ENCODE measurements at regions not wholly inside any gene's neighbourhood (a gene's known extent, or its start where the extent isn't known, plus 50 kb on each side); places are given as distances from the start of the nearest gene placed in this dataset.

DNA sequence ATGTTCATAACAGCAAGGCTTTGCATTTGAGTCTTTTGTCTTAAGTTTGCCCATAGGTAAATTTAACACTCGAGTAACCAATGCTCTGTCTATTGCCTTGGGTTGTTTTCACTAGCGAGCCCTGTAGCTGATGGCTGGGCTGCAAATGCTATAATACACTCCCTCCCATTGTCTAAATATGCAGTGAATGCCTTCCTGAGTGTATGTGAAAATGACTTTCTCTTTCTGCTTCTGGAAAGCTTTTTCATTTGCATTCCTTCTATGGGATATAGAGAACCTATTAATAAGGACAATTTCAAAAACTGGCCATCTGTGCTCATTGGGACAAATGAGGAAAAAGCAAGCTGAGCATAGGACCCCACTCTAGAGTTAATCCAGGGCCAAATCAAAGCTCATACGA is 156.5 kb upstream of the FBXL4 start:
- Histone ChIP-seq H3K27ac (no peak overlapping the region), H3K27me3 (ENCODE audit: insufficient read depth, low read depth) (0 out of 2 replicates have a peak, but pooled peaks cover 6% of the 10 kb centered on the region), H3K79me2 (ENCODE audit: low read depth) (no peaks in the 10 kb centered on the region), H3K4me3 (no peak overlapping the region), H3K9me2 (ENCODE audit: insufficient read depth) (no peaks in the 10 kb centered on the region), H3K36me3 (ENCODE audit: low read depth) (no peaks in the 10 kb centered on the region), H4K20me1 (ENCODE audit: insufficient read depth) (no peaks in the 10 kb centered on the region), H3K4me1 (replicated peaks; ENCODE audit: insufficient read depth) (no peaks in the 10 kb centered on the region), H3K9me3 (ENCODE audit: insufficient read depth, low read depth) (0 out of 2 replicates have a peak, but pooled peaks cover 2% of the 10 kb centered on the region), H2AFZ (no peak overlapping the region), H3K4me2 (no peak overlapping the region), H3F3A (ENCODE audit: insufficient read depth, low read depth) (no peaks in the 10 kb centered on the region)
- TF ChIP-seq, protein P1, sequence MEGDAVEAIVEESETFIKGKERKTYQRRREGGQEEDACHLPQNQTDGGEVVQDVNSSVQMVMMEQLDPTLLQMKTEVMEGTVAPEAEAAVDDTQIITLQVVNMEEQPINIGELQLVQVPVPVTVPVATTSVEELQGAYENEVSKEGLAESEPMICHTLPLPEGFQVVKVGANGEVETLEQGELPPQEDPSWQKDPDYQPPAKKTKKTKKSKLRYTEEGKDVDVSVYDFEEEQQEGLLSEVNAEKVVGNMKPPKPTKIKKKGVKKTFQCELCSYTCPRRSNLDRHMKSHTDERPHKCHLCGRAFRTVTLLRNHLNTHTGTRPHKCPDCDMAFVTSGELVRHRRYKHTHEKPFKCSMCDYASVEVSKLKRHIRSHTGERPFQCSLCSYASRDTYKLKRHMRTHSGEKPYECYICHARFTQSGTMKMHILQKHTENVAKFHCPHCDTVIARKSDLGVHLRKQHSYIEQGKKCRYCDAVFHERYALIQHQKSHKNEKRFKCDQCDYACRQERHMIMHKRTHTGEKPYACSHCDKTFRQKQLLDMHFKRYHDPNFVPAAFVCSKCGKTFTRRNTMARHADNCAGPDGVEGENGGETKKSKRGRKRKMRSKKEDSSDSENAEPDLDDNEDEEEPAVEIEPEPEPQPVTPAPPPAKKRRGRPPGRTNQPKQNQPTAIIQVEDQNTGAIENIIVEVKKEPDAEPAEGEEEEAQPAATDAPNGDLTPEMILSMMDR (conservative IDR thresholded peaks at IDR 0.05): no peak
- no peak for TF ChIP-seq EZH2 (IDR thresholded peaks at IDR 0.05; ENCODE audit: low read depth)
- ChIA-PET CTCF (no interaction called here), POLR2A (ENCODE audit: unreplicated experiment) (no interaction called here)
- no peak for DNase-seq
- no TSS peak for BruUV-seq (replicated peaks)
- intact Hi-C loops (cut with micrococcal nuclease; ENCODE audit: unreplicated experiment): no loop called here

DNA sequence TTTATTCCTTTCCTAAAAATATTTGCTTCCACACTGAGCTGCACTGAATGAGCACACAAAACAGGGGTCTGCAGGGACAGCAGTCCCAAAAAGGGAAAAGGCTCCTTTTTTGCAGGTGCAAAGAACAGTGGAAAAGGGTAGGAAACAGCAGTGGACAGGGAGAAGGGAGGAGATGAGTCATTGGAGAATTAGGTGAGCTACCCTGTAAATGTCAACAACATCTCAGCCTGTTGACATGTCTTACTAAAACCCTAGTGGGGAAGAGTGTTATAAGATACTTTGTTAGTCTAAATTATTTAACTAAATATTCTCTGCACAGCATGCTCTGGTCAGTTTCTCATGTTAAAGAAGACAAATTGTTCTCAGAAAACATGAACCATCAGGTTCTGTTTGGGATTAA is 151.5 kb upstream of the FBXL4 start:
- no TSS peak for BruUV-seq (replicated peaks)
- peaks cover 20% of the 10 kb centered on the region for H3K27me3 ChIP-seq (ENCODE audit: insufficient read depth, low read depth)
- H3K79me2 ChIP-seq (ENCODE audit: low read depth): no peaks in the 10 kb centered on the region
- no peak overlapping the region for H3K4me3 ChIP-seq
- H2AFZ ChIP-seq: no peak overlapping the region
- DNase-seq: no peak
- H4K20me1 ChIP-seq (ENCODE audit: insufficient read depth): no peaks in the 10 kb centered on the region
- no peaks in the 10 kb centered on the region for H3F3A ChIP-seq (ENCODE audit: insufficient read depth, low read depth)
- no peaks in the 10 kb centered on the region for H3K9me2 ChIP-seq (ENCODE audit: insufficient read depth)
- ChIA-PET CTCF (no interaction called here), POLR2A (ENCODE audit: unreplicated experiment) (no interaction called here)
- no peaks in the 10 kb centered on the region for H3K9me3 ChIP-seq (ENCODE audit: insufficient read depth, low read depth)
- H3K36me3 ChIP-seq (ENCODE audit: low read depth): no peaks in the 10 kb centered on the region
- H3K27ac ChIP-seq: no peak overlapping the region
- TF ChIP-seq, protein P1 (conservative IDR thresholded peaks at IDR 0.05): no peak
- TF ChIP-seq EZH2 (IDR thresholded peaks at IDR 0.05; ENCODE audit: low read depth): no peak
- no peaks in the 10 kb centered on the region for H3K4me1 ChIP-seq (replicated peaks; ENCODE audit: insufficient read depth)
- intact Hi-C loops (cut with micrococcal nuclease; ENCODE audit: unreplicated experiment): no loop called here
- H3K4me2 ChIP-seq: no peak overlapping the region

DNA sequence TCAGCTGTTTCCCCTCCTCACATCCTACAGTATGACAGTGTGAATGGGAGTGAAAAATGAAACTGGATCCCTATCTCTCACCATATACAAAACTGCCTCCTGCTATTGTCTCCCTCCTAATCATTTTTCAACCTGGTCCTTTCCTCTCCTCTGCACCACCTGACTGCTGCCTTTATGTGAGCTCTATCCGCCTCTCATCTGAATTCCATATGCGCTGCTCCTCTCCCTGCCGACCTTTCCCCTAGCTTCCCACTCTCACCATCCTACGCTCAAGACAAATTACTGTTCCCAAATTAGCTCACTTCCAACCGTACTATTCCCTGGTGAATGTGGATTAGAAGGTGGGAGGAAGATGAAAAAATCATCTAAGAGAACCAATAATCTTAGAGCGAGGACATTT is 148.4 kb upstream of the FBXL4 start:
- no peak overlapping the region for H3K4me2 ChIP-seq
- H3F3A ChIP-seq (ENCODE audit: insufficient read depth, low read depth): no peaks in the 10 kb centered on the region
- intact Hi-C loops (cut with micrococcal nuclease; ENCODE audit: unreplicated experiment): no loop called here
- no peaks in the 10 kb centered on the region for H3K9me3 ChIP-seq (ENCODE audit: insufficient read depth, low read depth)
- no peak overlapping the region for H3K4me3 ChIP-seq
- ChIA-PET CTCF (no interaction called here), POLR2A (ENCODE audit: unreplicated experiment) (no interaction called here)
- H3K79me2 ChIP-seq (ENCODE audit: low read depth): no peaks in the 10 kb centered on the region
- no peak for DNase-seq
- BruUV-seq (replicated peaks): no TSS peak
- H2AFZ ChIP-seq: no peak overlapping the region
- H3K36me3 ChIP-seq (ENCODE audit: low read depth): no peaks in the 10 kb centered on the region
- TF ChIP-seq, protein P1 (conservative IDR thresholded peaks at IDR 0.05): no peak
- no peak for TF ChIP-seq EZH2 (IDR thresholded peaks at IDR 0.05; ENCODE audit: low read depth)
- no peaks in the 10 kb centered on the region for H3K9me2 ChIP-seq (ENCODE audit: insufficient read depth)
- peaks cover 40% of the 10 kb centered on the region for H3K27me3 ChIP-seq (ENCODE audit: insufficient read depth, low read depth)
- no peaks in the 10 kb centered on the region for H4K20me1 ChIP-seq (ENCODE audit: insufficient read depth)
- H3K27ac ChIP-seq: no peak overlapping the region
- H3K4me1 ChIP-seq (replicated peaks; ENCODE audit: insufficient read depth): no peaks in the 10 kb centered on the region

Data from PC-9 (cell line).